B cell (primary cell): ENCODE measurements at regions not wholly inside any gene's neighbourhood (a gene's known extent, or its start where the extent isn't known, plus 50 kb on each side); places are given as distances from the start of the nearest gene placed in this dataset.

Experiments used
- CTCF ChIP-seq: fragments of 200-600 bp; IDR thresholded peaks from one replicate; pipeline ENCODE4 v1.8.0; 2022; ENCODE audit warnings: antibody characterized with exemption, mild to moderate bottlenecking
- EZH2 ChIP-seq: IDR thresholded peaks from 2 replicates; pipeline ENCODE4 v1.6.1; 2012; ENCODE audit warnings: borderline replicate concordance, low read depth, mild to moderate bottlenecking, moderate library complexity, low read length; ENCODE audit not compliant: insufficient read depth, poor library complexity, severe bottlenecking

GRCh38 chr3:64957408-64958198 is 269.8 kb upstream of the ADAMTS9 start:
- TF ChIP-seq CTCF (no peak), EZH2 (no peak)
